SH-SY5Y (cell line): ENCODE measurements at regions not wholly inside any gene's neighbourhood (a gene's known extent, or its start where the extent isn't known, plus 50 kb on each side); places are given as distances from the start of the nearest gene placed in this dataset.

Experiments used
- GATA2 ChIP-seq: IDR thresholded peaks from 2 replicates; pipeline ENCODE4 v1.6.1; 2011; ENCODE audit warnings: mild to moderate bottlenecking, low read depth, low read length
- GATA3 ChIP-seq: IDR thresholded peaks from 2 replicates; pipeline ENCODE4 v1.6.1; 2011; ENCODE audit warnings: low read depth, mild to moderate bottlenecking, low read length, moderate library complexity

GRCh38 chr2:144596073-144596871 lies 76.4 kb upstream of the ZEB2 start:
- TF ChIP-seq GATA3 (no peak), GATA2 (0 out of 2 replicates have a peak, but pooled peaks have one; percentile 15)

- TF ChIP-seq GATA3: no peak
- TF ChIP-seq GATA2: no peak
Measured at GRCh38 chr2:144595686-144596072, 75.8 kb upstream of the ZEB2 start.

GRCh38 chr2:144595279-144595678 lies 75.4 kb upstream of the ZEB2 start:
- TF ChIP-seq GATA2 (no peak), GATA3 (no peak)

DNA sequence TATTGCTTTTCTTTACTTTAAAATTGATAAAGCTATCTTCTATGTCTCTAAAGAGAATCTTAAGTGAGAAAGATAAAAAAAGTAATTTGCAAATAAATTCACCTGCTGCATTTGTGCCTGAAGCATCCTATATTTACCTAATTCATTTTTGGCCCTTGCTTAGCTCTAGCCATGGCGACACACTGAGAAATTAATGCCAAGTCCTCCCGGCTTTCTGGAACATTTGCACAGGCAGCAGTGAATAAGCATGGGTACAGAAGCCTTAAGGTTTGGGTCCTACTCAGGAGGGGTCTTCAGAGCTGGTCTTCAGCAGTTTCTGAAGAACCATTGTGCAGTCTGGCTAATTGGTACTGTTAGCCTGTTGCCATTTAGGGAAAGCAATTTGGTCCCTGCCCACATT lies 73.9 kb upstream of the ZEB2 start:
- TF ChIP-seq GATA3: no peak

DNA sequence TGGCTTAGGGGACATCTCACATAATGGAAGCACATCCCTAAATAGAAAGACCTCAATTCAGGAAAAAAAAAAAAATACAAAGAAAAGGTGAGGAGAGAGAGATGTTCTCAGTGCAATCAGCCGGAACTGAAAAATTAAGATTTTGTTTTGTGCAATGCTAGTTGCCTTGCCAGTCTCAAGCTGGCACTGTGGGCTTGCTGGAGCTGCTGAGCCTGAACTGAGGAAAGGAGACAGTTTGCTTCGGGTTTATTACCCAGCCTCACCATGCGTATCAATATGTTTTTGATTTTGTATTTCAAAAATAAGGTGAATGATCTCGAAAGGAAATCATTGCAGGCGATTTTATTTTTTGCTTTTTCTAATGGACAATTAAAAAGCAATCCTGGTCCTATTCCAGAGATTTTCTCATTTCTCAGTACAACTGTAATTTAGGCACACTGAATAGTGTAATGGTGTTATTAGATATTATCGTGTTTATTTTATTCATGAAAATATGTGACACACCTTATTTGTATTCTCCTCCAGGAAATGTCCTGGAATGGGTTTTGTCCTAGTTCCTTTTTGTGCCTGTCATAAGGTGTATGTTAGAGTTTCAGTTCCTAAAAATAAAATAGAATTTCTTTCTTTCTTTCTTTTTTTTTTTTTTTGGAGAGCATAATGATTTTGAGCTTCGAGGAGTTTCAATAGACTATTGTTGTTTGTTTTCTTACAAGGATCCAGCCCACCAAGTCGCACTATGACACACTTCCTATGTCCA lies 72.8 kb upstream of the ZEB2 start:
- TF ChIP-seq GATA2 (no peak), GATA3 (no peak)

DNA sequence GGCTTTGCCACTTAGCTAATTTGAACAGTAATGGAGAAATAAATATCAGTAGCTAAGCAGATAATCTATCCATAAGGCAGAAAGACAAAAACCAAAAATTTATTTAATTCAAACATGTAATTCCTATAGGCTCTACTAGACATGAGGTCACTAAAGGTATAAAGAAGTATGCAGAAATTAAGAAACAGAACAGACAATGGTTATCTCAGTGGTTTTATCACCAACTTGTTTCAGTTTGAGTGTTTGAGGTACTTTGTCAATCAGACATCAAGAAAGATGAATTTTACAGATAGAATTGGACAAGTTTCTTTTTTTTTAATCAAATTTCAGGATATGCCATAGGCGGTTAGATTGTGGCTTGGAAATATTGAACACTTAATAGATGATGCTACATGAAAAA lies 67.4 kb upstream of the ZEB2 start:
- no peak for TF ChIP-seq GATA3
- no peak for TF ChIP-seq GATA2

- TF ChIP-seq GATA2 (no peak), GATA3 (no peak)
Measured at GRCh38 chr2:144586476-144586875, 66.6 kb upstream of the ZEB2 start.

DNA sequence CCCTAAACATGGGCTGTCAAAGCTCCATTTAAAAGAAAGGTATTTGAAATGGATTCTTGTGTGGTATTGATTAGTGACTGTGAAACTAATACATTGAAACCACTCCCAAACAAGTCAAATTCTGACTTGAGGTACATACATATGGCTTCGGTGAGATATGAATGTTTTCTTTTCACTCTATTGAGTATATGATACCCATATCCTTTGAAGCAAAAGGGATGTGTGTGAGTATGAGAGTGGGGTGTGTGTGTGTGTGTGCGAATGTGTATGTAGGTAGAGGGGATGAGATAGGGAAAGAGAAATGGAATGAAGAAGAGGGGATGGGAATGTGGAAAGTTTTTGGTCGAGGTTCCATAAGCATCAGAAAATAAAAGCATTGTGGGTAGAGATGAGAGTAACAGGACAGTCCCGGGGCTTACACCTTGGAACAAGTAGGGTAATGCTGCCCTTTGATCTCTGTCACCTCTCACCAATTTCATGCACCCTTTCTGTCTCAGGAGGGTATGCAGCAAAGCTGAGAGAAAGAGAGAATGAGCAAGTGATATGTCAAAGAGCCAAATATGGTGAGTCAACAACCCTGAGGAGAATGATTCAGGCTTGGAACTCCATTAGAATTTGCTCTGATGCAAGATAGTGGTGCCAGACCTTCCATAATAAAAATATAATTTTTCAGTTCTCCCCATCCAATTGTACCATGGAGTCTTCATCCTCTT lies 64.0 kb upstream of the ZEB2 start:
- no peak for TF ChIP-seq GATA2
- no peak for TF ChIP-seq GATA3

DNA sequence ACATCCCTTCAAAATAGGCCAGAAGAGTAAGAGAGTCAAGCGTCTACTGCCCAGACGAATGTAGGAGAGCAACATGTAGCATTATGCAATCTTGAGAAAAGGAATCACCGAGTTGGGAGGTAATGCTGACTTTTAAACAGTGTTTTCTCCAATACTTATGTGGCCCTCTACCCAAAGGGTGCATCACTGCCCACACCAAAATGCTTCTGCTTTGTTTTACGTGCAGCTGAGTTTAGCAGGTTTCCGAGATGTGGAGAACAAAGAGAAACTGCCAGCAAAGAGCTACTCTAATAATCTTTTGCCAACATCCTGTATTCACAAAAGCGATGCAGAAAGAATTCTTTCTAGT lies 63.4 kb upstream of the ZEB2 start:
- TF ChIP-seq GATA3 (no peak), GATA2 (no peak)

GRCh38 chr2:144582651-144583380 lies 62.9 kb upstream of the ZEB2 start:
- no peak for TF ChIP-seq GATA2
- TF ChIP-seq GATA3: no peak

GRCh38 chr2:144580521-144581161 lies 60.7 kb upstream of the ZEB2 start:
- TF ChIP-seq GATA2 (peak; percentile 91), GATA3 (peak; percentile 71)

GRCh38 chr2:144579556-144579955 lies 59.6 kb upstream of the ZEB2 start:
- no peak for TF ChIP-seq GATA3
- no peak for TF ChIP-seq GATA2

- TF ChIP-seq GATA3: no peak
- TF ChIP-seq GATA2: no peak
Measured at GRCh38 chr2:144578099-144578498, 58.2 kb upstream of the ZEB2 start.

DNA sequence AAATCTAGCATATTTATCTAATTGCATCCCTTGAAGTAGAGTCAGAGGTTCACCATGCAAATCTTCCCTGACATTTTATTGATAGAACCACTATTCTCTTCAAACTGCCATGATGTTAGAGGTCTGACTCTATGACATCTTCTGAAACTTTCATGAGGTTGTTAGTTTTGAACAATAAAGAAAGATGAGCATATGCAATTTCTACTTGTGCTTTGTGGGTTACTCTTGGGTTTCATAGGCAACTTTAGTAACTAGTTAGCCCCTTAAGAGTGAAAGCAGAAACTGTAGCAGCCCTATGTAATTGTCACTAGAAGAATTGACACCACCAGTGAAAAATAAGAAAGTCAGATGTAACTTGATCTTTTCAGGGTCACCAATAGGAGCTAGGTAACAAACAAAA lies 53.1 kb upstream of the ZEB2 start:
- TF ChIP-seq GATA2 (no peak), GATA3 (no peak)
